Endothelial cell of umbilical vein (primary cell): ENCODE measurements at regions not wholly inside any gene's neighbourhood (a gene's known extent, or its start where the extent isn't known, plus 50 kb on each side); places are given as distances from the start of the nearest gene placed in this dataset.

Experiments used
- BruUV-seq: library from RNA; stranded (reverse); fragments of 400-500 nt; replicated peaks from 2 replicates; lab custom pipeline; 2021; lab: Mats Ljungman, UMichigan
- CTCF ChIA-PET: fragments of 300-600, 350-600 bp; sonication (Branson Sonifier 250); formaldehyde crosslinking; loops from one replicate; lab custom pipeline; 2021; ENCODE audit warnings: antibody characterized with exemption, inconsistent platforms; lab: Charles Lee
- POLR2A ChIA-PET: fragments of 300-600, 350-600 bp; sonication (Branson Sonifier 250); formaldehyde crosslinking; loops from one replicate; lab custom pipeline; 2021; ENCODE audit warnings: antibody characterized with exemption, inconsistent platforms; lab: Charles Lee
- DNase-seq: peaks from one replicate; pipeline ENCODE4 v3.0.0-alpha.2; 2011; ENCODE audit warnings: low read depth, low spot score
- FAIRE-seq: peaks from 2 replicates; lab custom pipeline; 2011; peaks lifted over from hg19 to GRCh38; lab: Jason Lieb, UNC
- H2AFZ ChIP-seq: 2 replicates; pipeline ENCODE4 v1.6.0; 2012; ENCODE audit warnings: low read depth, low read length, control low read depth, inconsistent platforms
- H3K27ac ChIP-seq: 2 replicates; pipeline ENCODE4 v1.5.1; 2011; ENCODE audit warnings: low read depth, mild to moderate bottlenecking, control low read depth, low read length, moderate library complexity; ENCODE audit not compliant: insufficient read depth
- H3K27me3 ChIP-seq, 2 experiments: 2 replicates each; pipeline versions ENCODE4 v1.6.0 to v1.6.1; 2011; ENCODE audit warnings: low read length in 2 of 2, mixed read lengths in 1 of 2; ENCODE audit not compliant: control insufficient read depth in 2 of 2, insufficient read depth in 2 of 2
- H3K36me3 ChIP-seq, 2 experiments: 2 replicates in 1 of 2; 3 replicates in 1 of 2; pipeline ENCODE4 v1.5.1; 2011; ENCODE audit warnings: low read length in 2 of 2, mild to moderate bottlenecking in 1 of 2, moderate library complexity in 1 of 2; ENCODE audit not compliant: control insufficient read depth in 2 of 2, insufficient read depth in 2 of 2; ENCODE audit errors: extremely low read depth in 1 of 2
- H3K4me1 ChIP-seq: 3 replicates; pipeline ENCODE4 v1.5.1; 2011; ENCODE audit warnings: mild to moderate bottlenecking, low read length; ENCODE audit not compliant: control insufficient read depth, insufficient read depth; ENCODE audit errors: extremely low read depth
- H3K4me2 ChIP-seq: 2 replicates; pipeline ENCODE4 v1.6.1; 2011; ENCODE audit warnings: low read length, control low read depth, mixed read lengths; ENCODE audit not compliant: insufficient read depth
- H3K4me3 ChIP-seq, 3 experiments: fragments of 200-600 bp in 1 of 3; sonication (generic), shearing (Covaris generic) in 1 of 3; replicated peaks in 1 of 3; 2 replicates each; pipeline ENCODE4 v1.5.1; 2011 to 2016; ENCODE audit warnings: control low read depth in 3 of 3, low read length in 3 of 3, mild to moderate bottlenecking in 2 of 3, inconsistent platforms in 1 of 3, low read depth in 1 of 3, moderate library complexity in 1 of 3; ENCODE audit not compliant: insufficient read depth in 1 of 3
- H3K79me2 ChIP-seq: 2 replicates; pipeline ENCODE4 v1.6.0; 2012; ENCODE audit warnings: low read length, inconsistent platforms; ENCODE audit not compliant: control insufficient read depth, insufficient read depth
- H3K9ac ChIP-seq: replicated peaks from 2 replicates; pipeline ENCODE3; 2011; ENCODE audit warnings: low read length, control low read depth; ENCODE audit not compliant: insufficient read depth; ENCODE audit errors: extremely low read depth
- H3K9me1 ChIP-seq: replicated peaks from 3 replicates; pipeline ENCODE4 v1.6.0; 2011; ENCODE audit warnings: mild to moderate bottlenecking, low read length; ENCODE audit not compliant: control insufficient read depth, insufficient read depth; ENCODE audit errors: extremely low read depth
- H3K9me3 ChIP-seq: replicated peaks from 2 replicates; pipeline ENCODE4 v1.5.1; 2012; ENCODE audit warnings: low read length, inconsistent platforms; ENCODE audit not compliant: control insufficient read depth, insufficient read depth
- H4K20me1 ChIP-seq: replicated peaks from 2 replicates; pipeline ENCODE3; 2011; ENCODE audit warnings: mild to moderate bottlenecking, low read length; ENCODE audit not compliant: control insufficient read depth, insufficient read depth; ENCODE audit errors: extremely low read depth
- CTCF ChIP-seq, 2 donors: IDR thresholded peaks; 1 replicate in 1 of 2; 2 replicates in 1 of 2; pipeline ENCODE4 v1.5.1; 2011; ENCODE audit warnings: low read length in 2 of 2, mild to moderate bottlenecking in 2 of 2, moderate library complexity in 2 of 2, control low read depth in 1 of 2, inconsistent platforms in 1 of 2, low read depth in 1 of 2; ENCODE audit not compliant: insufficient read depth in 1 of 2; ENCODE audit errors: extremely low read depth in 1 of 2
- EZH2 ChIP-seq: IDR thresholded peaks from 2 replicates; pipeline ENCODE4 v1.6.1; 2012; ENCODE audit warnings: borderline replicate concordance, low read depth, mild to moderate bottlenecking, moderate library complexity, low read length, inconsistent platforms; ENCODE audit not compliant: severe bottlenecking
- FOS ChIP-seq: IDR thresholded peaks from 2 replicates; pipeline ENCODE4 v1.6.1; 2011; ENCODE audit warnings: mild to moderate bottlenecking, low read length, moderate library complexity, borderline replicate concordance; ENCODE audit not compliant: insufficient read depth
- GATA2 ChIP-seq: IDR thresholded peaks from 2 replicates; pipeline ENCODE4 v1.7.0; 2011; ENCODE audit warnings: low read depth, mild to moderate bottlenecking, moderate library complexity, mixed read lengths, low read length; ENCODE audit not compliant: insufficient read length, insufficient read depth
- JUN ChIP-seq: IDR thresholded peaks from 2 replicates; pipeline ENCODE4 v1.6.1; 2011; ENCODE audit warnings: borderline replicate concordance, low read depth; ENCODE audit not compliant: insufficient read length, insufficient read depth
- MAX ChIP-seq: IDR thresholded peaks from 2 replicates; pipeline ENCODE4 v1.6.1; 2011; ENCODE audit not compliant: insufficient read depth, insufficient read length
- MYC ChIP-seq: IDR thresholded peaks from one replicate; pipeline ENCODE4 v1.6.1; 2011; ENCODE audit warnings: mild to moderate bottlenecking, low read depth, low read length
- POLR2A ChIP-seq: IDR thresholded peaks from 2 replicates; pipeline ENCODE4 v1.6.1; 2012; ENCODE audit warnings: low read depth, mild to moderate bottlenecking, control low read depth, low read length
- POLR2AphosphoS5 ChIP-seq: IDR thresholded peaks from 2 replicates; pipeline ENCODE4 v1.6.1; 2012; ENCODE audit warnings: low read depth, mild to moderate bottlenecking, control low read depth, low read length, moderate library complexity; ENCODE audit not compliant: insufficient read depth
- dilution Hi-C: fragments of 300-500 bp; cut with MboI; formaldehyde crosslinking; loops from one replicate; pipeline ENCODE4 v1.15.0; 2019; ENCODE audit warnings: low sequenced_read_pairs; ENCODE audit not compliant: extremely low pct_ligation_motif_present
- intact Hi-C: fragments of 100-400 bp; cut with micrococcal nuclease; formaldehyde crosslinking; loops from one replicate; pipeline ENCODE4 v1.10.0; 2022

GRCh38 chr6:140908505-140908904, 1224.2 kb upstream of the GJE1 start:
- FAIRE-seq (no peak), DNase-seq (no peak)
- Histone ChIP-seq H3K4me3 (no peak overlapping the region), H3K9ac (no peak overlapping the region), H3K4me2 (no peak overlapping the region), H3K9me3 (no peaks in the 10 kb centered on the region), H4K20me1 (no peaks in the 10 kb centered on the region), H3K27me3 (no peaks in the 10 kb centered on the region), H3K4me1 (no peaks in the 10 kb centered on the region), H2AFZ (no peak overlapping the region), H3K36me3 (no peaks in the 10 kb centered on the region), H3K27ac (no peak overlapping the region), H3K9me1 (no peaks in the 10 kb centered on the region), H3K79me2 (no peaks in the 10 kb centered on the region)
- dilution Hi-C loops (no loop called here), intact Hi-C loops (no loop called here)
- TF ChIP-seq EZH2: no peak
- POLR2A ChIA-PET: no interaction called here
- CTCF ChIA-PET: no interaction called here
- BruUV-seq: no TSS peak

GRCh38 chr6:140907235-140907634, 1225.5 kb upstream of the GJE1 start:
- H3K36me3 ChIP-seq: no peaks in the 10 kb centered on the region
- no peaks in the 10 kb centered on the region for H3K27me3 ChIP-seq
- H3K9ac ChIP-seq: no peak overlapping the region
- no peak overlapping the region for H3K27ac ChIP-seq
- dilution Hi-C loops (no loop called here), intact Hi-C loops (no loop called here)
- no peaks in the 10 kb centered on the region for H3K4me1 ChIP-seq
- H3K79me2 ChIP-seq: no peaks in the 10 kb centered on the region
- no TSS peak for BruUV-seq
- TF ChIP-seq POLR2A: no peak
- TF ChIP-seq FOS: no peak
- no peak for TF ChIP-seq CTCF (IDR thresholded peaks at IDR 0.05; ENCODE audit: extremely low read depth in 1 of 2, insufficient read depth in 1 of 2, low read depth in 1 of 2, low read length in 2 of 2)
- TF ChIP-seq MYC: no peak
- no peak for TF ChIP-seq JUN
- TF ChIP-seq MAX: no peak
- no peak for TF ChIP-seq POLR2AphosphoS5
- no peak for TF ChIP-seq GATA2
- TF ChIP-seq EZH2: no peak
- DNase-seq (no peak), FAIRE-seq (no peak)
- ChIA-PET CTCF (interaction anchor here (1.2 kb wide), 1 partner anchor 14 kb away, joined by 3 read pairs; no protein-coding TSS in a partner anchor), POLR2A (no interaction called here)
- H3K9me1 ChIP-seq: no peaks in the 10 kb centered on the region
- H3K9me3 ChIP-seq: no peaks in the 10 kb centered on the region
- H4K20me1 ChIP-seq: no peaks in the 10 kb centered on the region
- H2AFZ ChIP-seq: no peak overlapping the region
- no peak overlapping the region for H3K4me3 ChIP-seq
- H3K4me2 ChIP-seq: no peak overlapping the region
